ENCODE measurements at regions not wholly inside any gene's neighbourhood (a gene's known extent, or its start where the extent isn't known, plus 50 kb on each side); places are given as distances from the start of the nearest gene placed in this dataset.

- H3K4me1 ChIP-seq = no peaks in the 10 kb centered on the region
- H3K4me3 ChIP-seq = no peak overlapping the region
- no peak overlapping the region for H3K27ac ChIP-seq
- peaks cover 0 to 7% of the 10 kb centered on the region in 2 donors for H3K9me3 ChIP-seq
- no peaks in the 10 kb centered on the region for H3K27me3 ChIP-seq
- no peaks in the 10 kb centered on the region for H3K36me3 ChIP-seq
- intact Hi-C loops (cut with DNase I) = no loop called here
- DNase-seq (ENCODE audit: low spot score in 2 of 2) = no peak
- no peak for TF ChIP-seq CTCF (IDR thresholded peaks at IDR 0.05)
These were observed 337.9 kb upstream of the KITLG start for GRCh38 chr12:88918161-88918560.

- intact Hi-C loops (cut with DNase I) = no loop called here
- no peak for TF ChIP-seq CTCF (IDR thresholded peaks at IDR 0.05)
- DNase-seq (ENCODE audit: low spot score in 2 of 2) = no peak
- Histone ChIP-seq H3K9me3 (peaks cover 0 to 12% of the 10 kb centered on the region in 2 donors), H3K4me1 (no peaks in the 10 kb centered on the region), H3K4me3 (no peak overlapping the region), H3K27ac (no peak overlapping the region), H3K36me3 (no peaks in the 10 kb centered on the region), H3K27me3 (no peaks in the 10 kb centered on the region)
These were observed 334.7 kb upstream of the KITLG start for GRCh38 chr12:88914967-88915366.

- DNase-seq (ENCODE audit: low spot score in 2 of 2) = no peak
- no peak for TF ChIP-seq CTCF (IDR thresholded peaks at IDR 0.05)
- Histone ChIP-seq H3K4me1 (no peaks in the 10 kb centered on the region), H3K4me3 (no peak overlapping the region), H3K36me3 (no peaks in the 10 kb centered on the region), H3K27me3 (no peaks in the 10 kb centered on the region), H3K27ac (no peak overlapping the region), H3K9me3 (peaks cover 0 to 9% of the 10 kb centered on the region in 2 donors)
- intact Hi-C loops (cut with DNase I) = no loop called here
These were observed 329.2 kb upstream of the KITLG start for GRCh38 chr12:88909510-88909909.

- H3K27me3 ChIP-seq = no peaks in the 10 kb centered on the region
- DNase-seq (ENCODE audit: low spot score in 2 of 2) = no peak
- no peaks in the 10 kb centered on the region for H3K4me1 ChIP-seq
- no peak overlapping the region for H3K27ac ChIP-seq
- intact Hi-C loops (cut with DNase I) = no loop called here
- H3K4me3 ChIP-seq = no peak overlapping the region
- H3K9me3 ChIP-seq = peaks cover 0 to 5% of the 10 kb centered on the region in 2 donors
- H3K36me3 ChIP-seq = no peaks in the 10 kb centered on the region
- TF ChIP-seq CTCF (IDR thresholded peaks at IDR 0.05) = no peak
These were observed 328.1 kb upstream of the KITLG start for GRCh38 chr12:88908345-88908744.

GRCh38 chr12:88904705-88905104, 324.4 kb upstream of the KITLG start:
- Histone ChIP-seq H3K36me3 (no peaks in the 10 kb centered on the region), H3K27ac (no peak overlapping the region), H3K4me3 (no peak overlapping the region), H3K27me3 (no peaks in the 10 kb centered on the region), H3K4me1 (no peaks in the 10 kb centered on the region), H3K9me3 (no peaks in the 10 kb centered on the region)
- DNase-seq (ENCODE audit: low spot score in 2 of 2) = no peak
- intact Hi-C loops (cut with DNase I) = no loop called here
- no peak for TF ChIP-seq CTCF (IDR thresholded peaks at IDR 0.05)

GRCh38 chr12:88903333-88903732, 323.1 kb upstream of the KITLG start:
- Histone ChIP-seq H3K36me3 (no peaks in the 10 kb centered on the region), H3K27me3 (no peaks in the 10 kb centered on the region), H3K9me3 (no peaks in the 10 kb centered on the region), H3K4me1 (no peaks in the 10 kb centered on the region), H3K27ac (no peak overlapping the region), H3K4me3 (no peak overlapping the region)
- no peak for TF ChIP-seq CTCF (IDR thresholded peaks at IDR 0.05)
- DNase-seq (ENCODE audit: low spot score in 2 of 2) = no peak
- intact Hi-C loops (cut with DNase I) = no loop called here
